PC-9 (cell line): ENCODE measurements at regions not wholly inside any gene's neighbourhood (a gene's known extent, or its start where the extent isn't known, plus 50 kb on each side); places are given as distances from the start of the nearest gene placed in this dataset.

ENCODE experiments used
- BruUV-seq: library from RNA; stranded (reverse); fragments of 400-500 nt; replicated peaks from 2 replicates; lab custom pipeline; 2021; lab: Mats Ljungman, UMichigan
- CTCF ChIA-PET: fragments of 300-600 bp; sonication (Branson Sonifier 250); formaldehyde crosslinking; loops from one replicate; lab custom pipeline; 2022; ENCODE audit warnings: antibody characterized with exemption; lab: Charles Lee
- POLR2A ChIA-PET: fragments of 300-600 bp; sonication (Branson Sonifier 250); formaldehyde crosslinking; loops from one replicate; lab custom pipeline; 2022; ENCODE audit warnings: antibody characterized with exemption; ENCODE audit not compliant: unreplicated experiment; lab: Charles Lee
- DNase-seq, 2 experiments: peaks; one replicate each; pipeline versions ENCODE4 v3.0.0 to v3.0.0-alpha.2; 2015 to 2022; ENCODE audit warnings: mixed read lengths in 1 of 2
- H2AFZ ChIP-seq: fragments of 200-600 bp; sonication (generic); 2 replicates; pipeline ENCODE4 v1.8.1; 2017; ENCODE audit warnings: antibody characterized with exemption
- H3F3A ChIP-seq: fragments of 200-600 bp; sonication (generic); 2 replicates; pipeline ENCODE4 v1.8.1; 2017; ENCODE audit warnings: antibody characterized with exemption, mild to moderate bottlenecking, low read depth; ENCODE audit not compliant: insufficient read depth
- H3K27ac ChIP-seq: fragments of 200-600 bp; sonication (generic); 2 replicates; pipeline ENCODE4 v1.6.1; 2016; ENCODE audit warnings: mixed run types
- H3K27me3 ChIP-seq: fragments of 200-600 bp; sonication (generic); 2 replicates; pipeline ENCODE4 v1.6.1; 2016; ENCODE audit warnings: low read depth, mixed run types; ENCODE audit not compliant: insufficient read depth
- H3K36me3 ChIP-seq: fragments of 200-600 bp; sonication (generic); 2 replicates; pipeline ENCODE4 v1.6.1; 2016; ENCODE audit warnings: low read depth, mixed run types
- H3K4me1 ChIP-seq: fragments of 200-600 bp; sonication (generic); replicated peaks from 2 replicates; pipeline ENCODE4 v1.6.1; 2016; ENCODE audit warnings: mixed run types; ENCODE audit not compliant: insufficient read depth
- H3K4me2 ChIP-seq: fragments of 200-600 bp; sonication (generic); 2 replicates; pipeline ENCODE4 v1.6.1; 2017; ENCODE audit warnings: mixed run types
- H3K4me3 ChIP-seq: fragments of 200-600 bp; sonication (generic); 2 replicates; pipeline ENCODE4 v1.6.1; 2016; ENCODE audit warnings: mixed run types
- H3K79me2 ChIP-seq: fragments of 200-600 bp; sonication (generic); 2 replicates; pipeline ENCODE4 v1.6.1; 2017; ENCODE audit warnings: low read depth, mixed run types
- H3K9me2 ChIP-seq: fragments of 200-600 bp; sonication (generic); 2 replicates; pipeline ENCODE4 v1.8.1; 2017; ENCODE audit warnings: mild to moderate bottlenecking; ENCODE audit not compliant: insufficient read depth
- H3K9me3 ChIP-seq: fragments of 200-600 bp; sonication (generic); 2 replicates; pipeline ENCODE4 v1.8.1; 2016; ENCODE audit warnings: low read depth; ENCODE audit not compliant: insufficient read depth
- H4K20me1 ChIP-seq: fragments of 200-600 bp; sonication (generic); 2 replicates; pipeline ENCODE4 v1.8.1; 2017; ENCODE audit not compliant: insufficient read depth
- CTCF ChIP-seq: fragments of 200-600 bp; sonication (generic); conservative IDR thresholded peaks from 2 replicates; pipeline ENCODE4 v1.6.1; 2017; ENCODE audit warnings: mixed run types, antibody characterized with exemption, mild to moderate bottlenecking, moderate library complexity
- EZH2 ChIP-seq: fragments of 200-600 bp; sonication (generic); IDR thresholded peaks from 2 replicates; pipeline ENCODE4 v1.8.0; 2017; ENCODE audit warnings: antibody characterized with exemption, low read depth
- intact Hi-C: fragments of 100-400 bp; cut with micrococcal nuclease; formaldehyde crosslinking; loops from one replicate; pipeline ENCODE4 v1.10.0; 2022; ENCODE audit not compliant: unreplicated experiment

GRCh38 chr12:111014547-111014946 lies 94.2 kb upstream of the MYL2 start:
- POLR2A ChIA-PET: no interaction called here
- no peak overlapping the region for H3K27ac ChIP-seq
- TF ChIP-seq CTCF (no peak), EZH2 (no peak)
- BruUV-seq: no TSS peak
- H4K20me1 ChIP-seq: no peaks in the 10 kb centered on the region
- no peaks in the 10 kb centered on the region for H3F3A ChIP-seq
- no peak for DNase-seq
- H3K36me3 ChIP-seq: no peaks in the 10 kb centered on the region
- H3K9me2 ChIP-seq: no peaks in the 10 kb centered on the region
- H3K4me2 ChIP-seq: no peak overlapping the region
- H3K27me3 ChIP-seq: peaks cover 93% of the 10 kb centered on the region
- no peak overlapping the region for H2AFZ ChIP-seq
- H3K4me1 ChIP-seq: no peaks in the 10 kb centered on the region
- CTCF ChIA-PET: interaction anchor here (0.7 kb wide), 1 partner anchor 315 kb away, joined by 4 read pairs; no protein-coding TSS in a partner anchor
- intact Hi-C loops: no loop called here
- no peak overlapping the region for H3K4me3 ChIP-seq
- H3K79me2 ChIP-seq: no peaks in the 10 kb centered on the region
- H3K9me3 ChIP-seq: 0 out of 2 replicates have a peak, but pooled peaks cover 4% of the 10 kb centered on the region

DNA sequence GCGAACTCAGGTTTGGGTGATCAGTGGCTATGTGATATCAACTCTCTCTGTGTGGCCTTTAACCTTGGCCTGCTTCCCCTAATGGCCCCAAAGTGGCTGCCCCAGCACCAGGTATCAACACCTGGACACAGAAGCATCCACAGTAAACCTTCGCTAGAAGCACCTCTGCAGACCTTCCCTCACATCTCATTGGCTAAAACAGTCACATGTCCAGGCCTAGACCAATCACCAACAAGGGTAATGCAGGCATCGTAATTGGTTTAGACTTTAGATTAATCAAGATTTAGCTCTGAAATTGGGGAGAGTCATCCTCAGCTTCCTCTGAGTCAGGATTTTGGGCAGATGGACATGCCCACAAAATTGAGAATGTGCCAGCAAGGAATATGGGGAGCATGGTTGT lies 92.5 kb upstream of the MYL2 start:
- peaks cover 95% of the 10 kb centered on the region for H3K27me3 ChIP-seq
- 0 out of 2 replicates have a peak, but pooled peaks cover 4% of the 10 kb centered on the region for H3K9me3 ChIP-seq
- no peaks in the 10 kb centered on the region for H4K20me1 ChIP-seq
- CTCF ChIA-PET: no interaction called here
- TF ChIP-seq CTCF (no peak), EZH2 (no peak)
- no peaks in the 10 kb centered on the region for H3K4me1 ChIP-seq
- no peaks in the 10 kb centered on the region for H3F3A ChIP-seq
- no peak overlapping the region for H2AFZ ChIP-seq
- intact Hi-C loops: no loop called here
- no peaks in the 10 kb centered on the region for H3K9me2 ChIP-seq
- H3K79me2 ChIP-seq: no peaks in the 10 kb centered on the region
- H3K36me3 ChIP-seq: no peaks in the 10 kb centered on the region
- POLR2A ChIA-PET: no interaction called here
- no peak overlapping the region for H3K4me2 ChIP-seq
- H3K27ac ChIP-seq: no peak overlapping the region
- BruUV-seq: no TSS peak
- H3K4me3 ChIP-seq: no peak overlapping the region
- no peak for DNase-seq

- H3K9me3 ChIP-seq: 0 out of 2 replicates have a peak, but pooled peaks cover 4% of the 10 kb centered on the region
- BruUV-seq: no TSS peak
- no peaks in the 10 kb centered on the region for H3K4me1 ChIP-seq
- H3K27ac ChIP-seq: no peak overlapping the region
- H4K20me1 ChIP-seq: no peaks in the 10 kb centered on the region
- H3F3A ChIP-seq: no peaks in the 10 kb centered on the region
- peaks cover 95% of the 10 kb centered on the region for H3K27me3 ChIP-seq
- CTCF ChIA-PET: no interaction called here
- intact Hi-C loops: no loop called here
- H2AFZ ChIP-seq: no peak overlapping the region
- no peaks in the 10 kb centered on the region for H3K36me3 ChIP-seq
- H3K4me3 ChIP-seq: no peak overlapping the region
- H3K9me2 ChIP-seq: no peaks in the 10 kb centered on the region
- H3K4me2 ChIP-seq: no peak overlapping the region
- POLR2A ChIA-PET: no interaction called here
- H3K79me2 ChIP-seq: no peaks in the 10 kb centered on the region
- TF ChIP-seq EZH2 (no peak), CTCF (no peak)
- DNase-seq: no peak
These were observed 91.7 kb upstream of the MYL2 start for GRCh38 chr12:111011999-111012600.
